ENCODE measurements at regions not wholly inside any gene's neighbourhood (a gene's known extent, or its start where the extent isn't known, plus 50 kb on each side); places are given as distances from the start of the nearest gene placed in this dataset.

DNA sequence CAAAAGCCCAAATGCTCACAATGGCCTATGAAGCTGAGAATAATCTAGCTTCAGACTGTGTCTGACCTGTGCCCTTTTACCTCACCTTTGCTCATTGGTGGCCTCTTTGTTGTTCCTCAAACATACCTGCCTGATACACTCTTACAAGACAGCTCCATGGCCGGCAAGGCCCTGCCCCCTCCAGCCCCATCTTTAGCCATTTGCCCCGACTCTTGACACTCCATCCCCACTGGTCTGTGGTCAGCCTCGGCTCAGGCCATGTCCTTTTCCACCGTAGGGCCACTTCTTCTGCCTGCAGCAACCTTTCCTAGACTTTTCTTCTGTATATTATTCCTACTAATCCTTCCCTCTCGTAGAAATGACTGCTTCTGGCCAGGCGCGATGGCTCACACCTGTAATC is 265.2 kb downstream of the RPS24 start:
- DNase-seq (ENCODE audit: low read depth), result no peak

DNA sequence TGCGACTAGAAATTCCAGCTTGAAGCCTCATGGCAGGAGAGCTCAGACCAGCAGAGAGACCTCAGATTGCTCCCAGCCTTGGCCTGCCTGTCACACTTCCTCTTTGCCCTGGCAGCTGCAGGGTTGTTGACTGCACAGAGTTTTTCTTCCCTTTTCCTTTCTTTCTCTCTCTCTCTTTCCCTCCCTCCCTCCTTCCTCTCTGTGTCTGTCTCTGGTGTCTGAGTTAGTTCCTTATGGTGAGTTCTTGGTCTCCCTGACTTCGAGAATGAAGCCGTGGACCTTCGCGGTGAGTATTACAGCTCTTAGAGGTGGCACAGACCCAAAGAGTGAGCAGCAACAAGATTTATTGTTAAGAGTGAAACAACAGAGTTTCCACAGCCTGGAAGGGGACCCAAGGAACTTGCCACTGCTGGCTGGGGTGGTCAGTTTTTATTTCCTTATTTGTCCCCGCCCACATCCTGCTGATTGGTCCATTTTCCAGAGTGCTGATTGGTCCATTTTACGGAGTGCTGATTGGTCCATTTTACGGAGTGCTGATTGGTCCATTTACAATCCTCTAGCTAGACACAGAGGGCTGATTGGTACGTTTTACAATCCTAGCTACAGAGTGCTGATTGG is 266.3 kb downstream of the RPS24 start:
- DNase-seq (ENCODE audit: low read depth), result no peak

DNA sequence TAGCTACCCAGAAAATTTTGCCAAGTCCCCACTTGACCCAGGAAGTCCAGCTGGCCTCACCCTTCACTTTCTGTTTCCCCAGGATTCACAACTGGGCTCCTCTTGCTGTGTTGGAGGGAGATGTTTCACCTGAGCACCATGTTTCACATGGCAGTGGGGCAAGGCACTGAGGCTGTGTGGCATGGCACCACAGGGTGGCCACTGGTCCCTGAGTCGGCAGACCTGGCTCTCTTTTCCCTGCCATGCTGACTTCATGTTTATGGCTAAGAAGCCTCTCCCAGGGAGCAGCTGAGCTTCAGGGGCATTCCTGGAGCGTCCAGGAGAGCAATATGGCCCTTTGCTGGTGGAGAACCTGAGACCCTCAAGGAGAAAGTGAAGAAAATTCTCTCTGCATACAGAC is 266.9 kb downstream of the RPS24 start:
- DNase-seq (ENCODE audit: low read depth), result no peak

DNA sequence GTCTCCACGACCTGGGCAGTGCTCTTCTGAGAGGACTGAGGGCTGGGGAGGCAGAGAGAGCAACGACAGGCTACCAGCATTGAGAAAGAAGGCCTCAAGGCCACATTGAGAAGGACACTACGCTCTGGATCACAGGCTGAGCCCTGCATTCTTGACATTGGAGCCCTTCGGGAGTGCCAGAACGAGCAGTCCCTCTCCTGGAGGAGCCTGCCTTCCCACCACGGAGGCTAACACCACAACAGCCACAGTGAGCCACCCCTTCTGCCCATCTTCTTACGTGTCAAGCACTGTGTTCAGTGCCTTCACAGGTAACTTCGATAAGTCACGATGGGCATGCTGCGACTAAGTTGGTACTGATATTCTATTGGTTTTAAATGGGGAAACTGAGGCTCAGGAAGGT is 267.8 kb downstream of the RPS24 start:
- DNase-seq (ENCODE audit: low read depth), result no peak

DNA sequence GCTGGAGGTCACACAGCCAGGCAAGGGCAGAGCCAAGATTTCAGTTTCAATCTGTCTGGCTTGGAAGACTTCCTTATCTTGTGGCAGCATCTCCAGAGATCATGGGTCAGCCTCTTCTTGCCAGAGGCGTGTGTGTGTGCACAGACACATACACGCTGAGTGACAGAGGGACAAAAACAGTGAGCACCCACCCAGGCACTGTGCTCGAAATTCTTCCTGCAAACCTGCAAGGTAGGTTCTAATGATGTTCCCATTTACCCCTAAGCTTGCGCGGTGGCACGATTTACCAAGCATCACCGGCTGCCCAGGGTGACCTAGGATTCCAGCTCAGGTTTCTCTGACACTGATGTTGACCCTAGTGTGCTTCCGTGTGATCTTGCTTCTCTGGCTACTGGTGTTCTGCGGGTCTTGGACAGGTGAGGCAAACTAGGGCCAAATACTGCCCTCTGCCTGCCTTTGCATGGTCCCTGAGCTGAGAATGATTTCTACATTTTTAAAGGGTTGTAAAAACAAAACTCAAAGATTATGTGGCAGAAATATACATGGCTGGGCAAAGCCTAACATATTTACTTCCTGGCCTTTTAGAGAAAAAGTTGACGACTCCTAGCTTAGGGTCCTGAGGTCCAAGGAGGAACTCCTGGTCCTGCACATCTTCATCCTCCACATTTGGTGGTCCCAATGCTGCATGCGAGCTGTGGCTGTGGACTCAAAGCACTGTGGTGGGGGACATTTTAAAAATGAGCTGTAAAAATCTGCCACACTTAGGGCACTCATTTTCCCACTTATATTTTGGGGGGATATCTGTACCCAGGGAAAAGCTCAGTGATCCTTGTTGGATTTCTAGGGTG is 268.5 kb downstream of the RPS24 start:
- DNase-seq (ENCODE audit: low read depth), result no peak

DNA sequence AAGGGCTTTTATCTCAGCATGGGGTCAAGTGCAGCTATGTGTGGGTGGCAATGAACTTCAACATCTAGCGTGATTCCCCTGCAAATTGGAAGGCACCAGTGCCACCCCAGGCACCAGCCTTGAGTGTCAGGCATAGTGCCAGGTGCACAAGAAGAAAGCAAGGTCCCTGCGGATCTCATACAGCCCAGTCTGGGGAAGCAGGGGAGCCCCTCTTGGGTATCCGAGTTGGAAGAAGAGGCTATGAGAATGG is 269.0 kb downstream of the RPS24 start:
- DNase-seq (ENCODE audit: low read depth), result no peak

DNA sequence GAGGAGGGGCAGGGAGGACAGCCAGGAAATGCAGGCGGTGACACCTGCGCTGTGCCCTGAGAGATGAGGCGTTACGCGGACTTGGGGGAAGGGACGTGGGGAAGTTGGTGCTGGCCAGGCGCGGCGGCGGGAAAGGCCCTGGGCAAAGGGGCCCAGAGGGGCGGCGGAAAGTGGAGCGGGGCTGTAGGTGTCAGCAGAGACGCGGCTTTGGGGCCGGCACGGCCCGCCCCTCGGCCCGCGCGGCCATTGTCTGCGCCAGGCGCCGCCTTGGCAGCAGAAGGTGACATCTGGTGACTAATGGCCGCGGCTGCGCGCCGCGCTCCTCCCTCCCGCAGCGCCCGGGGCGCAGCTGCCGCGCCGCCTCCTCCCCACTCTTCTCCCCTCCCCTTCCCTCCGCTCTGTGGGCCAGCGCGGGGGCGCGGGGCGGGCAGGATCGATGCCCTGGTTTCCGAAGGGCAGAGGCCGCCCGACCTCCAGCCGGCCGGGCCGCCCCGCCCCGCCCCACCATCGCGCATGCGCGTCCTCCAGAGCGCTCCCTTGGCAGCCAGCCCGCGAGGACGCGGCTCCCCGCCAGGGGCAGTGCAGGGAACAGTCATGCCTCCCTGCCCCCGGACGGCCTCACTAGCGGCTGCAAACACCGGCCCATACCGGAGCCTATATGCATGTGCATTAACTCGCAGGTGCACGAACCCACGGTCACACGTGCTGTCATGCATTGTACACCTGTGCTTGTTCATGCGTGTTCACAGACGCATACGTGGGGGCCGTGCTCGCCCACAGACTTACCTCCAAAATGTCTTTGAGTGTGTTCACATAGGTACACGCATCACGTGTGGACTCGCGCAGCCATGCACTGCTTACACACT is 269.6 kb downstream of the RPS24 start:
- DNase-seq (ENCODE audit: low read depth), result peak; percentile 74

DNA sequence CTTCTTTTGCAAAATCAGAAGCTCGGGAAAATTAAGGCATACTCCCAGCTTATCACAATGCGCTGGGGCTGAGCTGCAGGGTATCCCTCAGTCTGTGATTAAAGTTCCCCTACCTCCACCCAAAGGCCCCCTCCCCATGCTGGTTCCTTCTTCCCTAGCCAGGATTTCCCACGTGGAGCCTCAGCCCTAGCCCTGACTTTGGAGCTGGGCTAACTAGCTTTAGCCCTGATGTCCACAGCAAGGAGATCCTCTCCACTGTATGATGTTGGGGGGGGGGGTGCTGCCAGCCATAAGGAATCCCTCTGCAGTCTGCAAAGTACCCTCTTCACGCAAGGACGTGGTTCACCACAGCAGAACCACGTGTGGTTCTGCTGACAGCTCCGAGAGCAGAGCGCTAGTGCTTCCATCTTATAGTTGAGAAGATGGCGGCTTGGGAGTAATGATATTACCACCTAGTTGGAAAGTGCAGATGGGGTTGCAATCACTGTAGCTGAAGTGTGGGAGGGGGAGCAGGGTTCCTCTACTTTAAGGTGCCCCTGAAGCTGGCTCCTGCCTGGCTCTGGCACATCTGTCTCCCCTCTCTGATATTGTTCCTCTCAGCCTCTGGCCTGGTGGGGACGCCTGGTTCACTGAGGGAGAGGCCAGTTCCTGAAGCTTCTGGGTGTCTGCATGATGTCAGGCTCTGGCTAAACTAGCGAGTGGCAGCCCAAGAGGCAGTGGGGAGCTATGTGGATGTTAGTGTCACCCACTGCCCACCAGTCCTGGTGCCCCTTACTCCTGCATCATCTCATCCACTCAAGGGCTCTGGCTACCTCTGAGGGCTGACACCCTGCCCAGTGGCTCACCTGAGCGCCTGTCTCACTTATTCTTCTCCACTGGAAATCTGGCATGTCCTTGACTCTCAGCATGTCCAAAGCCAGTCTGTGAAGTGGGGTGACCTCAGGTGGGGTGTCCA is 270.7 kb downstream of the RPS24 start:
- DNase-seq (ENCODE audit: low read depth), result no peak

DNA sequence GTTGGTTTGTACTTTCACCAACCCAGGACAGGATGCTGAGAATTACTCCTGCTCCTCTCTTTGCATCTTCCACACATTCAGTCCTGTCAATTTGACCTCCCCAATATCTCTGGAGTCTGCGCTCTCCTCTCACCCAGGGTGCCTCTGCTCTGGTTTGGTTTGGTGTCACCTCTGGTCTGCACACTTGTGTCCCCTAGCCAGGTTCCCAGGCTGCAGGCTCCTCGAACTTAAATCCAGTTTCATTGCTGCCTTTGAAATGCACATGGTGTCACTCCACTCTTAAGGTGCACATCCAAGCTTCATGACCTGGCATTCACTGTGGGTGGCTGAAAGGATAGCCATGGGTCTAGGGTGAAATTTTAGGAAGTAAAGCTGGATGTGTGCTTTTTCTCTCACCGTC is 271.6 kb downstream of the RPS24 start:
- no peak for DNase-seq (ENCODE audit: low read depth)

DNA sequence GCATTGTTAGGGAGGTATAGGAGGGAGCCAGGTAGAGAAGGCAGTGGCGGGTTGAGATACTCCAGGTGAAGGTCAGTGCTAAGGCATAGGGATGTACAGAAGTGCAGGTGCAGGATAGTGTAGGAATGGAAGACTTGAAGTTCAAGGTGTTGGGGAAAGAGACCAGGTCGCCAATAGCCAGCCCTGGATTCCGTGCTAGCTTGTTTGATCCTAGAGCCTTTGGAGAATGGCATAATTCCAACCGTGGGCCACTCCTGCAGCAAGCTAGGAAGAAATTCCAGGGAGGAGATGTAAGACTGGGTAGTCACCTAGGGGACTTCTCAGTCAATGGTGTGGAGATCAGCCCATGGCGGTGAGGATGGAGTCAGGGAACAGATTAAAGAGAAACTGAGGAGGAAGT is 272.7 kb downstream of the RPS24 start:
- DNase-seq (ENCODE audit: low read depth), result no peak

DNA sequence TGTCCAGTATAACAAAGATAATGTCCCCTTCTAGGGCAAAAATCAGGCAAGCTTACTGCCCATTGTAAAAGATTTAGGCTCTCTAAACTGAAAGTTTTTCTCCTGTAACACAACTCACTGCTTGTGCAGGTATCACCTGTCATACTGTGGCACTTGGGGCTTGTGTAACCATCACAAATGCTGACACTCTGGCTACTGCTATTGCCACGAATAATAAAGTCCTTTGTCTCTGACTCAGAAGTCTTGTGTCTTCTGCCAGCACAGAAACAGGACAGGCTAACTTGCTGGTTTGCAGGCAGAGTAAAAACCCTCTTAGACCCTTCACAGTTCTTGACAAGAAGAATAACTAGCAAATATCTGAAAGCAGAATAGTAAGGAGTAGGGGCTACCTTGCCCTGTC is 273.9 kb downstream of the RPS24 start:
- no peak for DNase-seq (ENCODE audit: low read depth)

DNA sequence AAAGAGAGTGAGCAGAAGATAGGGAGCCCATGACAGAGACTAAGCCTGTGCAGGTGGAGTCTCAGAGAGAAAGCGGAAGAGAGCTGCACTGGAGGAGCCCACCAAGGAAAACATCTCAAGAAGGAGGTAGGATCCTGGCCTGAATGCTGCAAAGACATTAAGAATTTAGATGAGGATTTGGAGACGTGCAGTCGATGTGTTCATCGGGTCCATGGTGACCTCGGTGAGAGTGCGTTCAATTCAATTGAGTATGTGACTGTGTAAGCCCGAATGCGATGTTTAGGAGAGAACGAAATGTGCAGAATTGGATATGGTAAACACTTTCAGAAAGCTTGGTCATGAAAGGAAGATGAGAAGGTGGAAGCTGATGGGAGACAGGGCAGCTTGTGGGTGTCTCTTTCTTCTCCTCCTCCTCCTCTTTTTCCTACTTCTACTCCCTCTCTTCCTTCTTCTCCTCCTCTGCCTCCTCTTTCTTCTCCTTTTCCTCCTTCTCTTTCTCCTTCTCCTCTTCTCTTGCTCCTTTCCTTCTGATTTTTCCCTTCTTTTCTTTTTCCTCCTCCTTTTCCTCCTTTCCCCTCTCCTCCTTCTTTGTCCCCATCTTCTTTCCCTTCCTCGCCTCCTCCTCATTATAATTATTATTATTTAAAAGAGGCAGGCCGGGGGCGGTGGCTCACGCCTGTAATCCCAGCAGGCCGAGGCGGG is 276.0 kb downstream of the RPS24 start:
- DNase-seq (ENCODE audit: low read depth), result no peak

DNA sequence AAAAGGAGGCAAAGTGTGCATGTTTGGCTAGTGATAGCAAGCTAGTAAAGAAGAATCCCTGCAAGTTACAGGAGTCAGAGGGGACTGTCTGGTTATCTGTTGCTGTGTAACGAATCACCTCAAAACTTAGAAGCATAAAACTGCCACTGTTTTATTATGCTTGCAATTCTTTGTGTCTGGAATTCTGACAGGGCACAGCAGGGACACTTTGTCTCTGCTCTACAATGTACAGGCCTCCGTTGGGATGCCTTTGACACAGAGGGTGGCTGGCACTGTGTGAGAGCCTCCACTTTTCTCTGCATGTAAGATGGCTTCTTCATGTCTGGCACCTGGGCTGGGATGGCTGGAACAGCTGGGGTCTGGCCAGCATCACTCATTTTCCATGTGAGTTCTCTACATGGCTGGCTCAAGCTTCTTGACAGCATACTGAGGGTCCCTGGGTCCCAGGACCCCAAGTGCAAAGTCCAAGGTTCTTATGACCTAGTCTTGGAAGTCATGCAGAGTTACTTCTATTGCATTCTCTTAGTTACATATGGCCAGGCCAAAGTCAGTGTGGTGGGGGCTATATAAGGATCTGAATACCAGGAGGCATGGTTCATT is 276.9 kb downstream of the RPS24 start:
- no peak for DNase-seq (ENCODE audit: low read depth)

DNA sequence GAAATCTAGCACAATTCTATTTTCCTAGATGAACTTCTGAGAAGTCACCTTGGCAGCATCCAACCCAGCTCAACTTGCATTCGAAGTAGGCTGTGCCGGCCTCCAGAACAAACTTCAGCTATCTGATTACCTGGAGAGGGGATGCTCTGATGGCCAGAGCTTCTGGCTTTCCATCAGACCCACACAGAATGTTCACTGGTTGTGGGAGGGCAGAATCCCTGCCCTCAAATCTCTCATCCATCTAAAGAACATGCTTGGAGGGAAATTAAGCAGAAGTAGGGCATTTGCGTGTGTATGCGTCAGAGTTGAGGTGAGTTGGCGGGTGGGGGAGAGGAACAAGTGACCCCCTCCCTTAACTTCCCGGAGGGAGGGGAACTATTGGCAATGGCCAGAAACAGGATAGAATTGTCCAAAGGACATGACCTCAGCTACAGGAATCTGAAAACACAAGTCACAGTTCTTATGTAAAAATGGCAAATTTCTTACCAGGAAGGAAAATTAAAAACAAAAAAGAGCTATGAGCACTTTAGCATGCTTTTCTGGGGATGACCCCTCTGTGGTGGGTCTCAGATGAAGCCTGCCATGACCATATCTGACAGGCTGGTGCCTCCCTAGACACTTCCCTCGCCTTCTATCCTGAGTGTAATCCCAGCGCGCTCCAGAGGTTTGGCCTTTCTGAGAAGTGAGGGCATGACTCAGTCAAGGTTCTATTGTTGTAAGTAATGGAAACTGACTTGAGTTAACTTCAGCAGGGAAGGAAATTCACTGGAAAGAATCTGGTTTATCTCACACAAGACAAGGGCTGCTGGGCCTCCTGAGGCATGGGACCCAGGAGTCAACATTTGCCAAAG is 278.8 kb downstream of the RPS24 start:
- peak; percentile 14 for DNase-seq (ENCODE audit: low read depth)

DNA sequence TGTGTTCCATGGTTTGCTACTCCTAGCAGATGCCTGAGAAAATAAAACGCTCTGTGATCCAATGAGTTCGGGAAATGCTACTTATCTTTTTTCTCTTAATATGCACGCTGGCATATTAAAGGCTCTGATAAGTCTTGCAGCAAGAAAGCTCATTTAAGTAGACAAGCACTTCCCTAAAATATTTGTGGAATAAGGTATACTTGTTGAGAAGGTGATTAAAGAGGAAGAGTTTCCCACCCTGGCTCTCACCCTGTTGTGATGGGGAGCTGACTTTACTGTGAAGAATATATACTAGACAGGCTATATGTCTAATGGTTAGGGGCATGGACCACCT is 279.4 kb downstream of the RPS24 start:
- DNase-seq (ENCODE audit: low read depth), result no peak

DNA sequence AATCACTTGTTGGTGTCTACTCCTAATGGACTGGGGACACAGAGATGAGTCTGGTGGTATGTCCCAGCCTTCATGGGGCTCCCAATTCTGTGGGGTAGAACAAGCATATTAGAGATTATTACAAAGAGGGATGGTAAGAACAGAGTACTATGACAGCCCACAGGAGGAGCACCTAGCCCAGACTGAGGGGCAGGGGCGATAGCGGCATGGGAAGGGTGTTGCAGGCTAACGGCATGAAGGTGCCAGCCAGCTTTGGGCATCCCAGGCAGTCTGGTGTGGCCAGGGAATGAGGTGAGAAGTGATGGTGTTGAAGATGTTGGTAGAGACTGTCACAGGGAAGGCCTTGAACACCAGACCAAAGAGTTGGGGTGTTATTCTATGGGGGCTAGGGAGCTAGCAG is 280.0 kb downstream of the RPS24 start:
- DNase-seq (ENCODE audit: low read depth), result no peak

DNA sequence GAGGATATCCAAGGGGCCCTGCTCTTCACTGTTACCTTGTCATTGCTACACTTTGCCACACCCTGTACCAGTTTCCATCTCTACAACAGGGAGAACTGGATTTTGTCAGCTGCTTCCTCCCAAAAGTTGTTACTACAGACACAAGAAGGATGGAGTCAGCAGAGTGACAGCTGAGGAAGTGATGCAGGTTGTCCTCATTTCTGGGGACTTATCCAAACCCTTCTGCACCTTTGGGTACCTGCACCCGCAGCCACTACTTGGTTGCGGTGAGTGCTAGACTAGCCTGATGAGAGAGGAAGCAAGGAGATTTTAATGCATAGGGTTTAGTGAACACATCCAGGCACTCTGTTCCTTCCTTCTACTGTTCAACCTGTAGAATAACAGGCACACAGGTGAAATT is 281.0 kb downstream of the RPS24 start:
- DNase-seq (ENCODE audit: low read depth), result no peak

DNA sequence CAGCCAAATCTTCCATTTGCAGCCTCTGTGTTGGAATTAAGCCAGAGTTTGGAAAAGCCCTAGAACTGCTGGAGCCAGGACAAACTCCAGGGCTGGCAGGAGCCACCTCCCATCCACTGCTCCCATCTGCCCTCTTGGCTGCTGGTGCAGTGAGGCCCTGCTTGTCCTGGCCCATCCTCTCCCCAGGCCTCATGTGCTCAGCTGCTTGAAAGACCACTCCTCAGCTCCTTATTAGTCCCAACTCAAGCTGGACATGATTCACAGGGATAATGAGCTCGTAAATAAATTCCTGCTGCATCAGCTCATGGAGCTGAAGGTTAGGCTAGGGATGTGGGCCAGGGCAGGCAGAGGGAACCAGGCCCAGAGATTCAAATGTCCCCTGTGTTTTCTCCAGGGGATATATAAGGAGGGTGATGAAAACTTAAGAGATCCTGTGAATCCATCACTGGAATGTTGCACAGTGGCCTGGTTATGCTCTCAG is 282.8 kb downstream of the RPS24 start:
- DNase-seq (ENCODE audit: low read depth), result no peak

DNA sequence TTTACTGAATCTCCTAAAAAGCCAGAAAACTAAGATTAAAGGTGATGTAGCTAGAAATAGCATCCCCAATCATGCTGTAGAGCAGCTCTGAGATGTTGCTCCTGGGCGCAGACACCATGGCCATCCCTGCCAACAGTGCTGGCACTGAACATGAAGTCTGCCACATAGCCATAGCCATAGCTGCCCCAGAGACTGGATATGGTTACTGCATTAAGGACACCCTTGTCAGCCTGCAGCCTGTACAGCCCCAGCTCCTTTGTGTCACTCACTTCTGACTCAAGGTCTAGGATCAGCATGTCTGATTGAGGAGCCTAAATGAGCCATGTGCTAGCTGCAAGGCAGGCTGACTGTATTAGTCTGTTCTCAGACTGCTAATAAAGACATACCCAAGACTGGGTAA is 284.6 kb downstream of the RPS24 start:
- no peak for DNase-seq (ENCODE audit: low read depth)

DNA sequence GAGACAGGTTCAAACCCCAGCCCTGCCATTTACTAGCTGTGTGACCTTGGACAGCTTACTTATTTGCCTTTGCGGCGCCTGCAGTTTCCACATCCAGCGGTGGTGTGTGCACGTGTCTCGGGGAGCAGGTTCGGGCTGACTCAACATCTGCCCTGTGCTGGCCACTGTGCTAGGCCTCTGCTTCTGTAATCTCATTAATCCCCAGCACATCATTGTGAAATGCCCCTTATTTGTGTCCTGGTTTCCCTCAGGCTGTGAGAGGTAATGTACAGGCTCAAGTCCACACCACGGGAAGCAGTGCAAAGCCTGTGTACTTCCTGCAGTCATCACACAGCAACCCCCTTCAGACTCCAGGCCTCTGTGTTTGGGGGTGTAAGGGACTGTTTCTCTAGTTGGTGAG is 285.7 kb downstream of the RPS24 start:
- DNase-seq (ENCODE audit: low read depth), result no peak

Data from iris pigment epithelial cell (primary cell).